HCT116 (cell line): ENCODE measurements at regions not wholly inside any gene's neighbourhood (a gene's known extent, or its start where the extent isn't known, plus 50 kb on each side); places are given as distances from the start of the nearest gene placed in this dataset.

Experiments
- ATAC-seq: fragments of 200-7000 bp; cut with Tn5 transposase; 2 replicates; pipeline ENCODE4 v1.9.1; 2020; ENCODE audit warnings: mild to moderate bottlenecking, moderate library complexity
- BruUV-seq: library from RNA; stranded (reverse); fragments of 400-500 nt; replicated peaks from 2 replicates; lab custom pipeline; 2021; lab: Mats Ljungman, UMichigan
- CTCF ChIA-PET: fragments of 300-600 bp; sonication (Branson Sonifier 250); formaldehyde crosslinking; loops from one replicate; lab custom pipeline; 2021; ENCODE audit warnings: antibody characterized with exemption; lab: Charles Lee
- POLR2A ChIA-PET: fragments of 300-600, 350-600 bp; sonication (Branson Sonifier 250); formaldehyde crosslinking; loops from one replicate; lab custom pipeline; 2021; ENCODE audit warnings: antibody characterized with exemption; lab: Charles Lee
- RAD21 ChIA-PET, 2 experiments: fragments of 300-600 bp; sonication (Branson Sonifier 250); formaldehyde crosslinking; loops; one replicate each; lab custom pipeline; 2023; ENCODE audit warnings: low total read pairs in 2 of 2; ENCODE audit not compliant: uncharacterized antibody in 2 of 2, unreplicated experiment in 2 of 2, low non-redundant PET in 1 of 2; lab: Charles Lee
- DNase-seq: peaks from one replicate; pipeline ENCODE4 v3.0.0-alpha.2; 2010; ENCODE audit warnings: low read depth, low spot score
- H2AFZ ChIP-seq: fragments of 200-600 bp; shearing (Covaris generic), sonication (generic); 2 replicates; pipeline ENCODE4 v1.6.1; 2017; ENCODE audit warnings: low read depth, mixed run types, mixed read lengths, antibody characterized with exemption, low read length; ENCODE audit not compliant: poor library complexity, severe bottlenecking
- H3K27ac ChIP-seq: 2 replicates; pipeline ENCODE4 v1.5.1; 2012; ENCODE audit warnings: low read depth, low read length
- H3K27me3 ChIP-seq: fragments of 200-600 bp; sonication (generic); 2 replicates; pipeline ENCODE4 v1.6.1; 2016; ENCODE audit warnings: mixed run types, low read length, mixed read lengths; ENCODE audit not compliant: insufficient read depth
- H3K36me3 ChIP-seq, 2 experiments: fragments of 200-500 bp in 1 of 2; fragments of 200-600 bp in 1 of 2; sonication (Bioruptor generic) in 1 of 2; sonication (generic) in 1 of 2; 2 replicates each; pipeline versions ENCODE4 v1.5.1 to v1.6.1; 2014 to 2016; ENCODE audit warnings: low read length in 2 of 2, inconsistent platforms in 1 of 2, mixed read lengths in 1 of 2, mixed run types in 1 of 2; ENCODE audit not compliant: insufficient read depth in 2 of 2, control insufficient read depth in 1 of 2
- H3K4me1 ChIP-seq, 2 experiments: fragments of 200-600 bp in 1 of 2; sonication (generic) in 1 of 2; 2 replicates each; pipeline versions ENCODE4 v1.5.1 to v1.6.1; 2012 to 2017; ENCODE audit warnings: low read length in 2 of 2, inconsistent platforms in 1 of 2, mild to moderate bottlenecking in 1 of 2, mixed read lengths in 1 of 2, mixed run types in 1 of 2, moderate library complexity in 1 of 2; ENCODE audit not compliant: insufficient read depth in 2 of 2, control insufficient read depth in 1 of 2
- H3K4me2 ChIP-seq: fragments of 200-600 bp; sonication (generic); 2 replicates; pipeline ENCODE4 v1.6.1; 2017; ENCODE audit warnings: mixed run types, low read length, mixed read lengths
- H3K4me3 ChIP-seq, 2 experiments: fragments of 200-600 bp in 1 of 2; sonication (generic) in 1 of 2; replicated peaks in 1 of 2; 2 replicates each; pipeline ENCODE4 v1.5.1; 2011 to 2016; ENCODE audit warnings: low read length in 2 of 2, control low read depth in 1 of 2, low read depth in 1 of 2, mild to moderate bottlenecking in 1 of 2, mixed read lengths in 1 of 2, mixed run types in 1 of 2
- H3K79me2 ChIP-seq: fragments of 200-600 bp; sonication (generic); 2 replicates; pipeline ENCODE4 v1.6.1; 2017; ENCODE audit warnings: mild to moderate bottlenecking, mixed run types, low read length, moderate library complexity, mixed read lengths; ENCODE audit not compliant: insufficient read depth
- H3K9ac ChIP-seq: fragments of 200-600 bp; sonication (generic); 2 replicates; pipeline ENCODE4 v1.6.1; 2016; ENCODE audit warnings: low read length, mixed read lengths
- H3K9me2 ChIP-seq: fragments of 200-600 bp; sonication (generic), shearing (Covaris generic); 2 replicates; pipeline ENCODE4 v1.6.1; 2017; ENCODE audit warnings: mixed run types, mild to moderate bottlenecking, moderate library complexity; ENCODE audit not compliant: insufficient read depth
- H3K9me3 ChIP-seq, 2 experiments: fragments of 200-500 bp in 1 of 2; fragments of 200-600 bp in 1 of 2; sonication (Bioruptor generic) in 1 of 2; sonication (generic) in 1 of 2; 2 replicates each; pipeline ENCODE4 v1.6.1; 2014 to 2017; ENCODE audit warnings: low read length in 2 of 2, mixed read lengths in 2 of 2, inconsistent platforms in 1 of 2, low read depth in 1 of 2, mild to moderate bottlenecking in 1 of 2, mixed run types in 1 of 2, moderate library complexity in 1 of 2; ENCODE audit not compliant: control insufficient read depth in 1 of 2, insufficient read depth in 1 of 2
- H4K20me1 ChIP-seq: fragments of 200-600 bp; sonication (generic), shearing (Covaris generic); 2 replicates; pipeline ENCODE4 v1.6.1; 2017; ENCODE audit warnings: mixed run types, mild to moderate bottlenecking, moderate library complexity; ENCODE audit not compliant: insufficient read depth
- ATF3 ChIP-seq: IDR thresholded peaks from 2 replicates; pipeline ENCODE4 v1.6.1; 2012
- CTCF ChIP-seq, 3 experiments: fragments of 200-600 bp in 1 of 3; sonication (generic) in 1 of 3; IDR thresholded peaks in 2 of 3; conservative IDR thresholded peaks in 1 of 3; 2 replicates each; pipeline ENCODE4 v1.5.1; 2012 to 2017; ENCODE audit warnings: low read depth in 2 of 3, low read length in 2 of 3, antibody characterized with exemption in 1 of 3, borderline replicate concordance in 1 of 3, control low read depth in 1 of 3, mild to moderate bottlenecking in 1 of 3, mixed read lengths in 1 of 3, mixed run types in 1 of 3, moderate library complexity in 1 of 3; ENCODE audit not compliant: insufficient read depth in 1 of 3
- EZH2 ChIP-seq: fragments of 200-600 bp; sonication (generic); IDR thresholded peaks from 2 replicates; pipeline ENCODE4 v1.6.1; 2017; ENCODE audit warnings: antibody characterized with exemption, mixed run types
- EZH2phosphoT487 ChIP-seq: fragments of 200-600 bp; IDR thresholded peaks from 2 replicates; pipeline ENCODE4 v1.6.1; 2018; ENCODE audit warnings: antibody characterized with exemption, borderline replicate concordance
- FOSL1 ChIP-seq: IDR thresholded peaks from 2 replicates; pipeline ENCODE4 v1.6.1; 2012; ENCODE audit warnings: low read depth
- JUND ChIP-seq: IDR thresholded peaks from 2 replicates; pipeline ENCODE4 v1.6.1; 2012
- SRF ChIP-seq: IDR thresholded peaks from 2 replicates; pipeline ENCODE4 v1.6.1; 2012; ENCODE audit warnings: low read depth
- TCF7L2 ChIP-seq: IDR thresholded peaks from 2 replicates; pipeline ENCODE4 v1.7.0; 2011; ENCODE audit warnings: borderline replicate concordance, inconsistent platforms; ENCODE audit not compliant: insufficient read depth, insufficient read length; ENCODE audit errors: extremely low read depth
- ZBTB33 ChIP-seq: IDR thresholded peaks from 2 replicates; pipeline ENCODE4 v1.6.1; 2011; ENCODE audit warnings: mild to moderate bottlenecking, low read length, moderate library complexity; ENCODE audit not compliant: insufficient replicate concordance; ENCODE audit errors: extremely low read depth
- ZFX ChIP-seq: fragments of 450-650 bp; IDR thresholded peaks from 2 replicates; pipeline ENCODE4 v1.6.1; 2017
- intact Hi-C: fragments of 100-400 bp; cut with micrococcal nuclease; formaldehyde crosslinking; loops from 2 replicates; pipeline ENCODE4 v1.10.0; 2022

GRCh38 chr6:149134511-149134933 is 183.0 kb upstream of the TAB2 start:
- POLR2A ChIA-PET = no interaction called here
- H3K27ac ChIP-seq = no peak overlapping the region

GRCh38 chr6:149135809-149136208 is 181.7 kb upstream of the TAB2 start:
- H3K36me3 ChIP-seq = no peaks in the 10 kb centered on the region
- no peak overlapping the region for H2AFZ ChIP-seq
- no peak for ATAC-seq
- ChIA-PET RAD21 (no interaction called here), CTCF (no interaction called here), POLR2A (no interaction called here)
- no peaks in the 10 kb centered on the region for H4K20me1 ChIP-seq
- no peak overlapping the region for H3K4me2 ChIP-seq
- DNase-seq = no peak
- no peak overlapping the region for H3K9ac ChIP-seq
- intact Hi-C loops = no loop called here
- no peaks in the 10 kb centered on the region for H3K9me2 ChIP-seq
- H3K9me3 ChIP-seq = no peaks in the 10 kb centered on the region
- H3K27me3 ChIP-seq = no peaks in the 10 kb centered on the region
- no peaks in the 10 kb centered on the region for H3K4me1 ChIP-seq
- no peak overlapping the region for H3K27ac ChIP-seq
- H3K4me3 ChIP-seq = no peak overlapping the region
- no TSS peak for BruUV-seq
- H3K79me2 ChIP-seq = no peaks in the 10 kb centered on the region
- TF ChIP-seq SRF (no peak), EZH2phosphoT487 (no peak), CTCF (IDR thresholded peaks at IDR 0.05 in 2 of 3, conservative IDR thresholded peaks at IDR 0.05 in 1 of 3; ENCODE audit: borderline replicate concordance in 1 of 3, insufficient read depth in 1 of 3, low read depth in 2 of 3, low read length in 2 of 3) (no peak), JUND (no peak), ATF3 (no peak), ZBTB33 (no peak), FOSL1 (no peak), TCF7L2 (no peak), EZH2 (no peak)

More at GRCh38 chr6:149134511-149134933, 183.0 kb upstream of the TAB2 start:
- ATAC-seq = no peak
- Histone ChIP-seq H3K9me3 (no peaks in the 10 kb centered on the region), H3K4me3 (no peak overlapping the region), H3K27me3 (no peaks in the 10 kb centered on the region), H3K9ac (no peak overlapping the region), H2AFZ (no peak overlapping the region), H3K9me2 (no peaks in the 10 kb centered on the region), H4K20me1 (no peaks in the 10 kb centered on the region), H3K4me2 (no peak overlapping the region), H3K79me2 (no peaks in the 10 kb centered on the region), H3K4me1 (no peaks in the 10 kb centered on the region)
- CTCF ChIA-PET = no interaction called here
- no peak for DNase-seq
- intact Hi-C loops = no loop called here
- no TSS peak for BruUV-seq
- RAD21 ChIA-PET = no interaction called here
- TF ChIP-seq JUND (no peak), CTCF (IDR thresholded peaks at IDR 0.05 in 2 of 3, conservative IDR thresholded peaks at IDR 0.05 in 1 of 3; ENCODE audit: borderline replicate concordance in 1 of 3, insufficient read depth in 1 of 3, low read depth in 2 of 3, low read length in 2 of 3) (no peak), ZFX (no peak)
- TF ChIP-seq, all 23 proteins: peak for 0
- H3K36me3 ChIP-seq = no peaks in the 10 kb centered on the region
